ENCODE measurements at regions not wholly inside any gene's neighbourhood (a gene's known extent, or its start where the extent isn't known, plus 50 kb on each side); places are given as distances from the start of the nearest gene placed in this dataset.

GRCh38 chr3:180528843-180529242 lies 73.1 kb upstream of the TTC14 start:
- no peak overlapping the region for H3K4me3 ChIP-seq (ENCODE audit: control insufficient read depth, low read depth, low read length)
- DNase-seq (ENCODE audit: low read depth): no peak
- no peak for TF ChIP-seq CTCF (conservative IDR thresholded peaks at IDR 0.05; ENCODE audit: control insufficient read depth, insufficient read depth, low read depth, low read length)

GRCh38 chr3:180529778-180530177 lies 72.2 kb upstream of the TTC14 start:
- TF ChIP-seq CTCF (conservative IDR thresholded peaks at IDR 0.05; ENCODE audit: control insufficient read depth, insufficient read depth, low read depth, low read length): no peak
- no peak overlapping the region for H3K4me3 ChIP-seq (ENCODE audit: control insufficient read depth, low read depth, low read length)
- no peak for DNase-seq (ENCODE audit: low read depth)

- no peak overlapping the region for H3K4me3 ChIP-seq (ENCODE audit: control insufficient read depth, low read depth, low read length)
- no peak for DNase-seq (ENCODE audit: low read depth)
- no peak for TF ChIP-seq CTCF (conservative IDR thresholded peaks at IDR 0.05; ENCODE audit: control insufficient read depth, insufficient read depth, low read depth, low read length)
These were observed 71.7 kb upstream of the TTC14 start for GRCh38 chr3:180530276-180530675.

- no peak overlapping the region for H3K4me3 ChIP-seq (ENCODE audit: control insufficient read depth, low read depth, low read length)
- DNase-seq (ENCODE audit: low read depth): no peak
- no peak for TF ChIP-seq CTCF (conservative IDR thresholded peaks at IDR 0.05; ENCODE audit: control insufficient read depth, insufficient read depth, low read depth, low read length)
These were observed 70.4 kb upstream of the TTC14 start for GRCh38 chr3:180531303-180532278.

GRCh38 chr3:180534828-180535227 lies 67.1 kb upstream of the TTC14 start:
- TF ChIP-seq CTCF (conservative IDR thresholded peaks at IDR 0.05; ENCODE audit: control insufficient read depth, insufficient read depth, low read depth, low read length): no peak
- no peak for DNase-seq (ENCODE audit: low read depth)
- no peak overlapping the region for H3K4me3 ChIP-seq (ENCODE audit: control insufficient read depth, low read depth, low read length)

GRCh38 chr3:180538493-180538892 lies 63.5 kb upstream of the TTC14 start:
- DNase-seq (ENCODE audit: low read depth): no peak
- TF ChIP-seq CTCF (conservative IDR thresholded peaks at IDR 0.05; ENCODE audit: control insufficient read depth, insufficient read depth, low read depth, low read length): no peak
- no peak overlapping the region for H3K4me3 ChIP-seq (ENCODE audit: control insufficient read depth, low read depth, low read length)

Measured in fibroblast of mammary gland (primary cell).